ENCODE measurements at regions not wholly inside any gene's neighbourhood (a gene's known extent, or its start where the extent isn't known, plus 50 kb on each side); places are given as distances from the start of the nearest gene placed in this dataset.

DNA sequence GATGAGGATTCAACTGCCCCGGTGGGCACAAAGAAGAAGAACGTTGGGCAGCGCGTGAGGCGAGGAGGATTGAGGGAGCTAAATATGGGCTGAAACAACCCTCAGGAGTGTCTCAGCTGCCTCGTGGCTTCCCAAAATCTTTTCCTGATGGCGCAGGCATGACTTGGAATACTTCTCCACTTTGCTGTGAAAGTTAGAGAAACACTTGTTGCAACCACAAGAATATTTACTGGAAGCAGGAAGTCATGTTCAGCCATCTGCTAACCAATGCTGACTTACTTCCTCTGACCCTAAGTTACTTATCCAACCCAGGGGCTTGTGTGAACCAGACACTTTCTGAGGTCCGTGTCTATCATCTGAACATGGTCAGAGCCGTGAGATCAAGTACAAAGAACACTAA lies 148.8 kb downstream of the ARL4C start:
- peak; percentile 52 for DNase-seq (ENCODE audit: low spot score)
- peak overlapping the region; percentile 28 for H3K27ac ChIP-seq (ENCODE audit: low read depth, low read length, poor library complexity, severe bottlenecking)
- no peaks in the 10 kb centered on the region for H4K20me1 ChIP-seq (ENCODE audit: insufficient read depth, low read length)
- CTCF ChIA-PET (ENCODE audit: unreplicated experiment) = no interaction called here
- peaks cover 12% of the 10 kb centered on the region for H3K4me1 ChIP-seq (ENCODE audit: insufficient read depth, low read length, poor library complexity, severe bottlenecking)
- peak overlapping the region; percentile 9 for H3K4me2 ChIP-seq (ENCODE audit: low read length)
- intact Hi-C loops (cut with micrococcal nuclease; ENCODE audit: unreplicated experiment) = no loop called here
- peak overlapping the region; percentile 92 for H2AFZ ChIP-seq (ENCODE audit: low read length)
- BruUV-seq (replicated peaks) = no TSS peak
- no peak for TF ChIP-seq EZH2phosphoT487 (IDR thresholded peaks at IDR 0.05; ENCODE audit: borderline replicate concordance, low read depth, low read length)
- TF ChIP-seq, protein P1, sequence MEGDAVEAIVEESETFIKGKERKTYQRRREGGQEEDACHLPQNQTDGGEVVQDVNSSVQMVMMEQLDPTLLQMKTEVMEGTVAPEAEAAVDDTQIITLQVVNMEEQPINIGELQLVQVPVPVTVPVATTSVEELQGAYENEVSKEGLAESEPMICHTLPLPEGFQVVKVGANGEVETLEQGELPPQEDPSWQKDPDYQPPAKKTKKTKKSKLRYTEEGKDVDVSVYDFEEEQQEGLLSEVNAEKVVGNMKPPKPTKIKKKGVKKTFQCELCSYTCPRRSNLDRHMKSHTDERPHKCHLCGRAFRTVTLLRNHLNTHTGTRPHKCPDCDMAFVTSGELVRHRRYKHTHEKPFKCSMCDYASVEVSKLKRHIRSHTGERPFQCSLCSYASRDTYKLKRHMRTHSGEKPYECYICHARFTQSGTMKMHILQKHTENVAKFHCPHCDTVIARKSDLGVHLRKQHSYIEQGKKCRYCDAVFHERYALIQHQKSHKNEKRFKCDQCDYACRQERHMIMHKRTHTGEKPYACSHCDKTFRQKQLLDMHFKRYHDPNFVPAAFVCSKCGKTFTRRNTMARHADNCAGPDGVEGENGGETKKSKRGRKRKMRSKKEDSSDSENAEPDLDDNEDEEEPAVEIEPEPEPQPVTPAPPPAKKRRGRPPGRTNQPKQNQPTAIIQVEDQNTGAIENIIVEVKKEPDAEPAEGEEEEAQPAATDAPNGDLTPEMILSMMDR (conservative IDR thresholded peaks at IDR 0.05; ENCODE audit: low read length) = no peak
- POLR2A ChIA-PET = interaction anchor here (0.6 kb wide), 1 partner anchor 209 kb away, joined by 3 read pairs; no protein-coding TSS in a partner anchor
- H3K9me3 ChIP-seq (ENCODE audit: low read length) = peaks cover 9% of the 10 kb centered on the region; the same call in 1 of the 2 replicates
- H3K79me2 ChIP-seq (ENCODE audit: insufficient read depth, low read depth, low read length) = no peaks in the 10 kb centered on the region
- no peaks in the 10 kb centered on the region for H3K9me2 ChIP-seq (ENCODE audit: insufficient read depth, low read length)
- H3K4me3 ChIP-seq (ENCODE audit: low read depth, low read length, poor library complexity, severe bottlenecking) = no peak overlapping the region
- H3K36me3 ChIP-seq (ENCODE audit: insufficient read depth, low read length) = peaks cover 4% of the 10 kb centered on the region; the same call in 1 of the 2 replicates

DNA sequence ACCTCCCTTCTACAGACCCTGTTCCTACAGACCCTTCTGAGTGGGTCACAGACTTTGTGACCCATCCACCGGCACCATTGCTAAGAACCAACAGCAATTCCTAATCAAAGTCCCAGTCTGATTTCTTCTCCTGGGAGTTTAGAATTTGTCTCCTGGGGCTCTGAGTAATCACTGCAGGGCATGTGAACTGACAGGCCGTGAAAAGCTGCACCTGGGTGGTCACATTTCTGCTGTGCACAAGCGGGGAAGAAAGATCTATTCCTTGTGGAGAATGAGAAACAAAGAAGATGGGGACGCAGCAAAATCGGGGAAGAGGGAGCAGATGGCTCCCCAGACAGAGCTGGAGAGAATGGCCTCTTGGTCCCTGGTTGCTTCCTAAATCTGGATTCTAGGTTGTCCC lies 151.0 kb downstream of the ARL4C start:
- POLR2A ChIA-PET = interaction anchor here (0.6 to 1.4 kb wide), 4 partner anchors 9 to 52 kb away, joined by 3 read pairs; no protein-coding TSS in a partner anchor
- DNase-seq (ENCODE audit: low spot score) = no peak
- Histone ChIP-seq H3K79me2 (ENCODE audit: insufficient read depth, low read depth, low read length) (no peaks in the 10 kb centered on the region), H3K9me3 (ENCODE audit: low read length) (no peaks in the 10 kb centered on the region; the same call in 1 of the 2 replicates), H3K9me2 (ENCODE audit: insufficient read depth, low read length) (no peaks in the 10 kb centered on the region), H3K4me1 (ENCODE audit: insufficient read depth, low read length, poor library complexity, severe bottlenecking) (peaks cover 12% of the 10 kb centered on the region), H3K27ac (ENCODE audit: low read depth, low read length, poor library complexity, severe bottlenecking) (no peak overlapping the region), H3K4me3 (ENCODE audit: low read depth, low read length, poor library complexity, severe bottlenecking) (no peak overlapping the region), H4K20me1 (ENCODE audit: insufficient read depth, low read length) (no peaks in the 10 kb centered on the region), H2AFZ (ENCODE audit: low read length) (0 out of 2 replicates have a peak overlapping the region, but pooled peaks have one; percentile 28), H3K4me2 (ENCODE audit: low read length) (no peak overlapping the region), H3K36me3 (ENCODE audit: insufficient read depth, low read length) (no peaks in the 10 kb centered on the region)
- no TSS peak for BruUV-seq (replicated peaks)
- intact Hi-C loops (cut with micrococcal nuclease; ENCODE audit: unreplicated experiment) = no loop called here
- CTCF ChIA-PET (ENCODE audit: unreplicated experiment) = no interaction called here
- TF ChIP-seq EZH2phosphoT487 (IDR thresholded peaks at IDR 0.05; ENCODE audit: borderline replicate concordance, low read depth, low read length) = no peak
- TF ChIP-seq, protein P1 (conservative IDR thresholded peaks at IDR 0.05; ENCODE audit: low read length) = no peak

DNA sequence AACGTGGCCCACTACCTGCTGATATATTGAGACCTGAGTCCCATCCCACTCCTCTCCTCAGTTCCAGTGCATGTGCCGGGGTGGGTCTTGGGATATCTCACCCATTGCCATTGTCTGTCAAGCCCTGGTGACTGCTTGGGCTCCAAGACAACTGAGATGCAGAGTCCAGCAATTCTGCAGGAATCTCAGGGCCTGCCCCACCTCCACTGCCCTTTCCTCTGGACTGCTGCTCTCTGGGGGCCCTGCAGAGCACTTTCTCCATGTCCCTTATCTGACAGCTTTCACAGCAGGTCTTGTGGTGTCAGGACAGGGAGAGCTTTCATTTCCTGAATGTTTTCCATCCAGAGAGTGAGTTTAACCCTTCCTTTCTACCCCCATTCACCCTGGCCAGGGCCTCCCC lies 152.9 kb downstream of the ARL4C start:
- POLR2A ChIA-PET = interaction anchor here (1.6 kb wide), 1 partner anchor 9 kb away, joined by 4 read pairs; no protein-coding TSS in a partner anchor
- no TSS peak for BruUV-seq (replicated peaks)
- Histone ChIP-seq H3K4me2 (ENCODE audit: low read length) (no peak overlapping the region), H3K9me2 (ENCODE audit: insufficient read depth, low read length) (no peaks in the 10 kb centered on the region), H3K4me1 (ENCODE audit: insufficient read depth, low read length, poor library complexity, severe bottlenecking) (peaks cover 15% of the 10 kb centered on the region), H2AFZ (ENCODE audit: low read length) (no peak overlapping the region), H3K9me3 (ENCODE audit: low read length) (peaks cover 18% of the 10 kb centered on the region), H3K27ac (ENCODE audit: low read depth, low read length, poor library complexity, severe bottlenecking) (no peak overlapping the region), H3K79me2 (ENCODE audit: insufficient read depth, low read depth, low read length) (no peaks in the 10 kb centered on the region), H3K36me3 (ENCODE audit: insufficient read depth, low read length) (peaks cover 4% of the 10 kb centered on the region; the same call in 1 of the 2 replicates), H3K4me3 (ENCODE audit: low read depth, low read length, poor library complexity, severe bottlenecking) (no peak overlapping the region), H4K20me1 (ENCODE audit: insufficient read depth, low read length) (no peaks in the 10 kb centered on the region)
- DNase-seq (ENCODE audit: low spot score) = no peak
- intact Hi-C loops (cut with micrococcal nuclease; ENCODE audit: unreplicated experiment) = no loop called here
- CTCF ChIA-PET (ENCODE audit: unreplicated experiment) = no interaction called here
- TF ChIP-seq, protein P1 (conservative IDR thresholded peaks at IDR 0.05; ENCODE audit: low read length) = no peak
- TF ChIP-seq EZH2phosphoT487 (IDR thresholded peaks at IDR 0.05; ENCODE audit: borderline replicate concordance, low read depth, low read length) = no peak
